Colon (tissue), 2 donors: ENCODE measurements at regions not wholly inside any gene's neighbourhood (a gene's known extent, or its start where the extent isn't known, plus 50 kb on each side); places are given as distances from the start of the nearest gene placed in this dataset.

ENCODE experiments used
- FAIRE-seq: peaks from 2 replicates; lab custom pipeline; 2012; peaks lifted over from hg19 to GRCh38; lab: Jason Lieb, UNC
- donor health status: control.
- donor health status: control.

DNA sequence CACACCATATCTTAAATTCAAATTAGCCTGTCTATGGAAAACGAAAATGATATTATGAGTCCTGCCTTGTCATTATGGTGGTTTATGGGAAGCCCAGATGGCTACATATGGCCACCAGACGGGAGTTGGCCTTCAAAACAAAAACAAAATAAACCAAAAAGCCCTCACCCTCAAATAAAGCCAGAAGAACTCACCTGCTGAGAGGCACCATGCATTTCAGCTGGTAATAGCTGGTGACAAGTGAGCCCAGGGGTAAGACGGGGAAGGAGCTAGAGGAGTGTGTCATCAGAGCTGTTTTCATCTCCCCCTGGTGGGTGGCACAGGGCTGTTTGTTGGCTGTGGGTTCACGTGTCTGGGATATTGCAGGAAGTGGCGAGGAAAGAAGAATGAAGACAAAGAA lies 152.9 kb downstream of the EFNB2 start:
- FAIRE-seq: no peak

DNA sequence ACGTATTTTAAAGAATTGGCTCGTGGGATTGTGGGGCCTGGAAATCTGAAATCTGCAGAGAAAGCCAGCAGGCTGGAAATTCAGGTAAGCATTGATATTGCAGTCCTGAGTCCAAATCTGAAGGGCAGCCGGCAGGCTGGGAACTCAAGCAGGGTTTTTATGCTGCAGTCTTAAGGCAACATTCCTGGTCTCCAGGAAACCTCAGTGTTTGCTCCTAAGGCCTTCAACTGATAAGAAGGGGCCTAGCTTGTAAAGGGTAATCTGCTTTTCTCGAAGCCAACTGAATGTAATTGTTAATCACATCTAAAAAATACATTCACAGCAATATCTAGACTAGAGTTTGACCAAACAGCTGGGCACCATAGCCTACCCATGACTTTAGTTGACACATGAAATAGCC lies 154.4 kb downstream of the EFNB2 start:
- no peak for FAIRE-seq

DNA sequence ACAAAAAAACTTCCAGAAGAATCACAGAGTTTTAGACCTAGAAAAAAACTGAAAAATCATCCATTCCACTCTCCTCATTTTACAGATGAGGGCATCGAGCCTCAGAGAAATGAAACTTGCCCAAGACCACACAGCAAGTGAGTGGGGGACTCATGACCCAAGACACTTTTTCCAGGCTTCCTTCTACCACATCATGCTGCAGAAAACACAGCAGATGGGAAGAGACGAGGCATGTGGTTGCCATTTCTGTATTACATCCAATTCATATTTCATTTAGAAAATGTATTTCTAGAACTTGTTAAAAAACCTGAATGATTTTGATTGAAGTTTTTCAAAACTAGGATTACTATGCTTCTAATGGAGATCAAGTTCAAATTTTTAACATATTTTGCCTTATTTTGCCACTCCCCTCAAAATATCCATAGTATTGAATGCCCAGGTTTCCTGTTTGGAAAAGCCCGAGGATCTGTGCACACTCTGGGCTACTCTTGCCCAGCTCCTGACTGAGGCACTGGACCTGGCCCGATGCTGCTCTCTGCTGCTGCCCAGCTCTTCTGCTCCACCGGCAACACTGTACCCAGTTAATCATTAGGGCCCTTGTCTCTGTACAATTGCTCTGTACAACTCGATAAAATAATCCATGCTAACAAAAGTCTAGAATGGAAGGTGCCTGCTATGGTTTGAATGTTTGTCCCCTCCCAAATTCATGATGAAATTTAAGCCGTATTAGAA lies 157.4 kb downstream of the EFNB2 start:
- no peak for FAIRE-seq

DNA sequence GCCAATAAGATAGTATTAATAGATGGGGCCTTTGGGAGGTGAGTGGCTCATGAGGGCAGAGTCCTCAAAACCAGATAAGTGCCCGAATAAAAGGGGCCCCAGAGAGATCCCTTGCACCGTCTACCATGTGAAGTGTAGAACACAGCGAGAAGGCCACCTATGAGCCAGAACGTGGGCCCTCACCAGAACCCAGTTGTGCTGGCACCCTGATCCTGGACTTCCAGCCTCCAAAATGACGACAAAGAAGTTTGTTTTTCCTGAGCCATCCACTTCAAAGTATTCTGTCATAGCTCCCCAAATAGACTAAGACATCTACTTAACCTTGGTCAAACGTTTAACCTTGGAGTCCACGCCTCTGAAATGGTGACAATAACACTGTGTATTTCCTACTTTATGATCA lies 158.1 kb downstream of the EFNB2 start:
- FAIRE-seq: no peak

DNA sequence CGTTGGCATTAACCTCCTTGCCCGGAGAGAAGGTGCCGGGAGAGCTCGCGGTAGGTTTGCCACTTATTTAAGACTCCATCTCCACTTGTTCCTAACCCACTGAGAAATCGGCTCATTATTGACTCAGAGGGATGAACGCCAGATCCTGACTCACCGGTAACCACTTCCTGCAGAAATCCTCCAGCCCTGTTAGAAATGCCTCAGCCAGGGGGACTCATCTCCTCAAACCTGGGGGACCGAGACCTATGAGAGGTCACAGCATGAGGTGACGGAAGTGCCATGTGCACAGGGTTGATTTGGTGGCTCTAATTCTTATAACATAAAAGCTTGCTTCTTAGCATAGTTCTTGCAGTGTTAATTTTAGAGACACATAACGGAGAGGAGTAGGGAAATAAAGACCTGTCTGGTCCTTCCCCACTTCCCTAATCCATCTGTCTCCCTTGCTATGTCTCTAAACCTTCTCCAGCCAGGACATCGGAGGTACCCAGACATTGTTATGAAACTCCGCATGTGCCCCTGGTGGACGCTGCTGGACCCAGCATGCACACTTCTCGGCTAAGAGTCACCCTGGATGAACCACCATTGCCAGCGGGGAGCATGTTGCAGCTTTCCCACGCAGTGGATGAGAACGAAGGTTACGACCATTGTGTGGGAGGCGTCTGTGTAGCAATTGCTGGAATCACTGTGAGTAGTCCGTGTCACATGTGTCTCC lies 158.9 kb downstream of the EFNB2 start:
- no peak for FAIRE-seq

DNA sequence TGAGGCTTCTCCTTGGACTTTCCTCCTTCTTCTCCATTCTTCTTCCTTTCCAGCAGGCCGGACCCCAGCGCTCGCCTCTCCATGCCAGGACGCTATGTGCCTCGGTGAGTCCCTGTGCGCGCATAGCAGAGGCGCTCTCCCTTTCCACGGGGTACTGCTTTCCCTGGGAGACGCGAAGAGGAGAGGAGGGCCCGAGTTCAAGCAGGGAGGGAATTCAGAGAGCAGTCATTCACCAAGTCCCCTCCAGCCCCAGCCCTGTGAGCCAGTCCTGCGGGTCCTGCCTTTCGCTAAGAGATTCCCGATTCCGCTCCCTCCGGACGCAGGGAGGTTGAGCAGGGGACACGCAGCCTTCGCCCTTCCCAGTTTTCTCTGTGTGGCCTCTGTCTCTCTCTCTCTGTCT lies 160.4 kb downstream of the EFNB2 start:
- no peak for FAIRE-seq

DNA sequence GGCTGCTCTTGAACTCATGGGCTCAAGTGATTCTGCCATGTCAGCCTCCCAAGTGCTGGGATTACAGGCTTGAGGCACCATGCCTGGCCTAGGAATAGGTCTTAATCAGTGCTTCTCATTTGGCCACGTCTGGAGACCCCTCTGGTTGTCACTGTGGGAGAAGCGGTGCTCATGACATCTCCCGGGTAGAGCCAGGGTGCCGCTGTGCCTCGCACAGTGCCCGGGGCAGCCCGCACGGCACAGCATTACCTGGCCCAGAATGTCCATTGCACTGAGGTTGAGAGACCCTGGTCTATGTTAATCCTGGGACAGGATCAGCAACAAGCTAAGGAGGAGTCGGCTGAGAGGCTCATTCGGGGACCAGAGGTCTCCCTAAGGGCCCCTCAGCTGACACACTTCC lies 160.8 kb downstream of the EFNB2 start:
- FAIRE-seq: no peak

DNA sequence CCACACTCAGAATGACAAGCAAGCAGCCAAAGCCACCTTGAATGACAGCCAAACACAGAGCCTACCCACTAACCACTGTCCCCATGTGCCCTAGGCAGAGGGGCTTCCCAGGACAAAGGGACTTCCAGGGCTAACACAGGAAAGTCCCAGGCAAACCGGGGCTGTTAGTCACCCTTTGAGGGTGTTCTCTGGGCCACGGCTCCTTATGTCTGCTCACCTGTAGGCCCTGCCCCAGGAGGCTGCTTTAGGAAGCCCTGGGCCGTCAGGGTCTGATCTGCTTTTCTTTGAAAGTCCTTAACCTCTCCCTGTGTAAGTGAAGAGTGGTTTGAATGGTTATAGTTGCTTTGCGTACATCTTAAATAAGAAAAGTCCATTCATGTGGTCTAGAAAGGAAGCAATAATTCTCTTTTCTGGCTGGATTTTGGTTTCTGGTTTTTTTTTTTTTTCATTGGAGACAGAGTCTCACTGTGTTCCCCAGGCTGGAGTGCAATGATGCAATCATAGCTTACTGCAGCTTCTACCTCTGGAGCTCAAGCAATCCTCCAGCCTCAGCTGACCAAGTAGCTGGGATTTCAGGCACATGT lies 161.4 kb downstream of the EFNB2 start:
- FAIRE-seq: no peak

DNA sequence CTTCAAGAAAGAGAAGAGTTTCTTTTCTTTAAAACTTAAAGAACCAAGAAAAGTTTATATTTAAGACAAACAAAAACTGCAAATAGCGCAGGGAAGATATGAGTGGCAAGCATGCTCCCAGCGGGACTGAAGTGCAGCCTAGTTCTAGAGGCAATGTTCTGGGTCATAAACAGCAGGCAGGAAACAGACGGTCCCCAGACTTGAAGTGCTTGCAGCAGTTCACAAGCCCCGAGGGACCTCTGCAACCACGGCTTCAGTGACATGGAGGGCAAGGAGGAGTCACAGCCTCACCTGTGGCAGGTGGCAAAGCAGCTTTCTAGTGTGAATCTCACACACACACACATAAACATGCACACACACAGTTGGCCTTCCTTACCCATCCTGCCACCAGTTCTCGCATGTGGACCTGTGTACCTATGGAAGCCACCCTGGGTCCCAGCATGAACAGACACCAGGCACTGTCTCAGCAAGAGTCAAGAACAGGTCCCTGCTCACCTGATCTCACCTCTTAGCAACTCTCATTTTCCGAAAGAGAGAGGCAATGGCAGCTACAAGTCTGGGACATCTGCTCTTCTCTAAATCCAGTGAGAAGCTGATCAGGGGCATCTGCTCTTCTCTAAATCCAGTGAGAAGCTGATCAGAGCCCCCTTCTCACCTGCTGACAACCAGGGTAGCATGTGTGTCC lies 162.0 kb downstream of the EFNB2 start:
- FAIRE-seq: no peak

DNA sequence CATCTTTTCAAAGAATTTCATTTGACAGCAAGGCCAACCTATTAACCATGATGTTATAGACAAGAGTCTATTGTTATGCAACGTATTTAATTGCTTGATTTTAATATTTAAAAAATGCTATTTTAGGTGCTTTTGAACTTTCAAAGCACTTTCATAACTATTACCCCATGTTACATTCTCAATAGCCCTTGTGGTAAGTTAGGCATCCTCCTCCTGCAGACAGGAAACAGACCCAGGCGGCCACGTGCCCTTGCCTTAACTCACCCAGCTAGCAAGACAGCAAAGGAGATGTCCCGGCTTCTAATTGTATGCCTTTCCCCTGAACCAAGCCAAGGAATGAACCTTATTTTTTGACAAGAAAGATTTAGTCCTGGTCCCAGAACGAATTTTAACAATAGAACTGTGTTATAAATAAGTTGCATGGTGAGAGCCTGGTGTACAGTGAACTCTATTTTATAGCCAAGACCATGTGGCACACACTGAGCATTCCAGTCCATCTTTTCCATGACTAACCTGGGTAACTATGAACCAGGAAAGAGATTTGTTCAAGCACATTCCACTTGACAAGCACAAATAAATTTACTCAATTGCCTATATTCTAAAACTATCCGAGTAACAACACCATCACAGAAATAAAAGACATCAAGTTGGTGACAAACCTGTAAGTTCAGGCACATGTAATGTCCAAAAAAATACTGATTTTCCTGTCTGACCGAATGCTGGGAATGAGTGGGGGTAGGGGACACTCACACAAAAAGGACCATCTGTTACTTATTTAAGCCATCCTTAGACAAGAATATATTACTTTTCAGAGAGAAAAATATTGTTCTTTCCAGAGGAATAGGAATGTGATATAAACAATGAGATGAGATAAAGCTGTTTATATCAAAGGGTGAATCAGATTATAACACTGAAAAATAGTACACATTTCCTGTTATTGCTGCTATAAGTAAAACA lies 163.0 kb downstream of the EFNB2 start:
- FAIRE-seq: no peak

DNA sequence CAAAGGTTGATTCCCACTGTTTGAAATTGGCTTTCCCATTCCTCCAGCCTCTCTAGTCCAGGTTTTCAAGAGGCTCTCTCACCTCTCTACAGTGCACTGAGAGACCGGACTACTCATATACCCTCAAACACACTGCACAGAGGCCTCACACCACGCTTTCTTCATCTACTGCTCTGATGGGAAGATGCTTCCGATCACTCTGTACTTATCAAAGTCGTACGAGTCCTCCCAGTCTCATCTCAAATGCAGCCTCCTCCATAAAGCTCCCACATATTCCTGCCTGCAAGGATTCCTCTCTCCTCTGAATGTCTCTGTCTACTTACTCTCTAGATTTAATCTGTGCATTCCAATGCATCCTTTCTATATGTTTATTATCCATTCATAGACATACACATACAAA lies 164.4 kb downstream of the EFNB2 start:
- FAIRE-seq: no peak

DNA sequence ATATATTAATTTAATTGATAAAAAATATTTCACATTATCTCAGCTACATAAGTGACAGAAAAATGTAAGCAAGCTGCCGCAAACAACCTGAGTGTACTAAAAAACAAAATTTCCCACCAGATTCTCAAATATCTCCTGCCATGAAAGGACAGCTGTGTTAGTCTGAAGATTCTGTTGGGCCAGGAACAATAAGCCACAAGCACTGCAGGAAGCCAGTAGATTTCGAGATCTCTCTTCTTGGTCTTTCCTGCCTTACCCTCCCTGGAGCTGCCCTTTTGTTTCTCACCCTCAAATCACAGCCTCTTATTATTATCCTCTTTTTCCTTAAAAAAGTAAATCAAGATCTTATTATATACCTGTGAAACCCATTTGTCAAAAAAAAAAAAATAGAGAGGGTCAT lies 165.6 kb downstream of the EFNB2 start:
- FAIRE-seq: no peak

DNA sequence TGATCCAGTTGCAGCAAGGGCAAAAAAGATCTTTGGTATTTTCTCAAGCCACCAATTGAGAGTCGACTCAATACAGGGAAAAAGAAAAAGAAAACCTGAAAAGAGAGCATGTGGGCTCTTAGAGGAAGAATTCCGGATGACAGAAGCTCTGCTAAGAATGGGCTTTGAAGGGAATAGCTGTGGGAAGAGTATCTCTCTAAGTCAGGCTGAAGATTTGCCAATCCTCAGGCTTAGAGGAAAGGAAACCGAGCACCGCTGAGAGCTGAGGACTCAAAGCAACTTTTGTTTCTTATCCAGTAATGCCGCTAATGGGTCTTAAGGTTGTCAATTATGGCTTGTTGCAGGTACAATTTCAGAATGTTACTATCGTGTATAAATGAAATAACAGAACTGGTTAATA lies 166.4 kb downstream of the EFNB2 start:
- no peak for FAIRE-seq

DNA sequence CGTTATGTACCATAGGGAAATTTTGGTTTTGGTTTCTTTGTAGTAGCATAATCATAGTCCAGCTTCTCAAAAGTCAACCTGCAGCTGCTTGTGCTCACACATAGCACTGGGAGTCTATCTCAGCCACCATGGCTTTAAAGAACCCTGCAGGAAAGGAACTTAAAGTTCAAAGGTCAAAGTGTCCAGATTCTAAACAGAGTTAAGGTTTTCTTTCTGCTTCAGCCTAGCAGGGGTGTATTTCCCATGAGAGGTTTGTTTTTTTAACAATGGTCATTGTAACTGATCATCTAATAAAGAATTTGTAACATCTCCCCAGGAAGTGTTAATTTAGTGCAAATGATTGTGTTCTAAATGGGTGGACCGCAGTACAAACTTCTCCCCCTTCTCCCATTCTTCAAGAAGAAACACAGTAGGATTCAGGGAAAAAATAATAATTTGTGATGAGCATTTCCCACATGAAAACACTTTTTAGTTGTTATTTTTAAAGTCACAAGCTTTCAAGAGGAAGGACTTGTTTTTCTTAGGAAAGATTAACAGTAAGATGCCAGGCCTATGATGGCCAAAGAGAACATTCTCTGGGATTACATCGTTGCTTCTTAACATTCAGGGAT lies 168.0 kb downstream of the EFNB2 start:
- FAIRE-seq: no peak

DNA sequence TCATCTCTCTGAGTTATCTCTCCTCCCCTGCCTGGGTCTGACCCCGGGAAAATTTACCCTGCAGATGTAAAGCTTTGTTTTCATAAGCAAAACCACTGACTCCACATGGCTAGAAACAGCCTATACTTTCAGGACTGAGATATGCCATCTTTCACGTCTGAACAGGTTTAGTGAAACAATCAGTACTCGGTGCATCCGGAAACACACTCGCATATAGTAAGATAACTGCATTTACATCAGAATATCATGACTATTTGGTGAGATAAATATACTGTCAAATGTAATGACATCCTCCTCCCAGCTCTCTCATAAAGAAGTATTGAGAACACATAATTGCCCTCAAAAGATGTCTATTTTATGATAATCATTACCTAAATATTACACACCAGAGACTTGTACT lies 172.8 kb downstream of the EFNB2 start:
- FAIRE-seq: no peak

DNA sequence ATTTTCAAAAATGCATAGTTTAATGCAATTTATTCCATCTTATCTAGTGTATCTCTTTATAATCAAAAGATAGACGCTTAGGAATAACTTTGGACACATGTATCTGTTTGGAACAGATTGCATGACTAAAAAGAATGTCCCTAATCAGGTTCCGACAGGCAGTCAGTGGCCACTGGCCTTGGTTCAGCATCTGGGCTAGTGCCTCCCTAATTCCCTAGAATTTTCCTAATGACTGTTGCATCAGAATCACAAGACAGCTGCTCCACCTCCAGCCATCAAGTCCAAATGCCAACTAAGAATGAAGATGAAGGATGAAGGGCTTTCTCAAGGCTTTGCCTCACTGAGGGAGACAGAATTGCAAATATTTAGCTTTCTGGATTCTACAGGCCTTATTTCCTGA lies 173.8 kb downstream of the EFNB2 start:
- no peak for FAIRE-seq

DNA sequence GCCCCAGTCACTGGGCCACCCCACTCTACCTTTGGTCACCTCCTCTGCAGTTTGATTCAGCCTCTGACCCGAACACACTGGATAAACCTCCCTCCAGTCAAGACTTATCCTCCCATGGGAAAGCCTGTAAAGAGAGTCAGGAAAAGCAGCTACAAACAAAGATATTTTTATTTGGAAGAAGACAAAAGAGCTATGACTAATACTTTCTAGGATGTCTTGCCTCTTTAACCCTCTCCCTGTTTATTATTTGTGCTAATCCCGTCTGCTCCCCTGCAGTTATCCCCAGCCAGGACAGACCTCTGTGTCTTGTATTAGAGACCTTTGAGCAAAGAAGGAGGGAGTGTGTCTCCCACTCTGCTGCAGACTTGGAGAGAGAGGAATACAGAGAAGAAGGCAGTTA lies 178.3 kb downstream of the EFNB2 start:
- no peak for FAIRE-seq

DNA sequence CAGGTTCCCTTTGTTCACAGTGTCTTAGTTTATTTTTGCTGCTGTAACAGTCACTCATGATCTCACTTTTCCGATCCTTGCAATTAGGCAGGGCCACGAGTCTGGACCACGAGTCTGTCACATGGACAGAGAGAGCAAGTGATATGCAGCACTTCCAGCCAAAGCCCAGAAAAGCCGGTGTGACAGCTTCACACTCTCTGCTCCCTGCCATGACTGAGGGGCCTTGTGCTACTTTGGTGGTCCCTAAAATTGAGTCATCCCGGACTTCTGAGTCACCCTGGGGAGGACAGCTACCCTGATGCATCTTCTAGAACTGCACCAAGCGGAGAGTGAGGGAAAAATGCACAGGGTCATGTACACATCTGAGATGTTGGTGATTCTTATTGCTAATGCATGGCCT lies 179.6 kb downstream of the EFNB2 start:
- FAIRE-seq: no peak

DNA sequence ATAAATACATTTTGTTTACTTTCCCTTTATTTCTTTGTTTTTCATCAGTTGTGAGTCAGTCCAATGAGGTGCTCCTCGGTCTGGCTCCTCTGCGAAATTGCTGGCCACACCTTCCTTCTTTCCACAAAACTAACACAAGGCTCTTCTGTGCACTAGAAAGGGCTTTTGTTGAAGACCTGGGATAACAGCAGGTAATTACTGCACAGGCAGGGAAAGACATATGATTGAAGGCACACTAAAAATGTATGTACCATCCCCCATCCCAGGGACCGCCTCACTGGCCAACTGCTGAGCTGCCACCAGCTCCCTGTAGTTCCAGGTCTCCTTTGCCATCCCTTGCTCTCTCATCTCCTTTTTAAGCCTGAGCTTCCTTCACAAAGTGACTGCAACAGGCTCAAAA lies 180.5 kb downstream of the EFNB2 start:
- no peak for FAIRE-seq

DNA sequence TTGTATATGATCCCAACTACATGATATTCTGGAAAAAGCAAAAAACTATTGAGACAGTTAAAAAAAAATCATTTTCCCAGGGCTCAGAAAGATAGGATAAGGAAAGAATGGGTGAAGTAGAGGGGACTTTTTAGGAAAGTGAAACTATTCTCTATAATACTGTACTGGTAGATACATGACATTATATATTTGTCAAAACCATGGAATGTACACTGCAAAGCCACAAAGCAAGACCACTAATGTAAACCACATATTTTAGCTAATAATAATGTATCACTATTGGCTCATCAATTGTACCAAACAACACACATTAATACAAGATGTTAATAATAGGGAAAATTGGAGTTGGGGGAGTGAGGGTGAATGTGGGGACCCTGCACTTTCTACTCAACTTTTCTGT lies 182.6 kb downstream of the EFNB2 start:
- FAIRE-seq: no peak

DNA sequence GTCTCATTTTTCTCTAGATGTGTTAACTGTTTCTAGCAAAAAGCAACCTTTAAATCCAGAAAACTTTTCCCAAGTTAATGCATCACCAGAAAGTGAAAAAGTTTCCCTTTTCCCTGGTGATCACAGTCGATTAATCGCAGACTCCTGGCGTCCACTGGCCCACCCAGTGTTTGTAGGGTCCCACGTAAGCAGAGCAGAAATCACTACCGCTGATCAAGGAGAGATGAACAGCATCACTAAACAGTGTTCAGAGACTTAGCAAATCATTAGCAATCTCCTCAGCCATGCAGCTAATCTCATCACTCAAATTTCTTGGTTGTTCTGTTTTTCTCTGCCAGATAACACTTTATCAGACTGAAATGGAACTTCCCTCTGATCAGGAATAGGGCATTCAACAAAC lies 184.2 kb downstream of the EFNB2 start:
- no peak for FAIRE-seq

DNA sequence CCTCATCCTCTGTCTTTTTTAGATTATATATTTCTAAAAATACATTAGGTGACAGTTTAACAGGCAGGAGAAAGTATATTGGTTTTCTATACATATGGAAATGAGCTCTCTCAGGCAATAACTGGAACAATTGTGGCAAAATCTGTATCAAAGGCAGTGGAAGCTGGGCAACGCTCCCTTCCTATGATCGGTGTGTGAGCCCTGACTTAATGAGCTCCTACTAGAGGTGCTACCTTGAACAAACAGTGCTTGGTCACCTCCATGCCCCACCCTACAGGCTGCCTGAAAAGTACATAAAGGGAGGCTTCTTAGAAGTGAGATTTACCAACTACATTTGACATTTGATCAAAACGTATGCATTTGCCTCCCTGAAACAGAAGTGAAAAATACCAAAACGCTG lies 185.3 kb downstream of the EFNB2 start:
- FAIRE-seq: no peak
